HEK293T (cell line): ENCODE measurements at regions not wholly inside any gene's neighbourhood (a gene's known extent, or its start where the extent isn't known, plus 50 kb on each side); places are given as distances from the start of the nearest gene placed in this dataset.

Experiments used
- CTCF ChIA-PET: fragments of 350-600 bp; formaldehyde crosslinking; extraction: SDS; loops from one replicate; lab custom pipeline; 2021; ENCODE audit warnings: antibody characterized with exemption, inconsistent platforms; lab: Yijun Ruan, JAX
- POLR2A ChIA-PET: fragments of 350-600 bp; formaldehyde crosslinking; extraction: SDS; loops from one replicate; lab custom pipeline; 2020; ENCODE audit warnings: antibody characterized with exemption, inconsistent platforms; lab: Yijun Ruan, JAX
- DNase-seq: peaks from one replicate; pipeline ENCODE4 v3.0.0; 2012; ENCODE audit warnings: mixed read lengths; ENCODE audit errors: extremely low spot score
- ARNT ChIP-seq: fragments of 450-650 bp; IDR thresholded peaks from 2 replicates; pipeline ENCODE4 v1.6.1; 2017; ENCODE audit warnings: mild to moderate bottlenecking
- BHLHE40 ChIP-seq: fragments of 450-650 bp; IDR thresholded peaks from 2 replicates; pipeline ENCODE4 v1.6.1; 2016; ENCODE audit warnings: mild to moderate bottlenecking, moderate library complexity, borderline replicate concordance
- CTBP1 ChIP-seq: fragments of 450-650 bp; IDR thresholded peaks from 2 replicates; pipeline ENCODE4 v1.6.1; 2016; ENCODE audit warnings: borderline replicate concordance
- ELF4 ChIP-seq: fragments of 450-650 bp; IDR thresholded peaks from 2 replicates; pipeline ENCODE4 v1.6.1; 2017; ENCODE audit warnings: antibody characterized with exemption
- FOXA1 ChIP-seq: fragments of 450-650 bp; IDR thresholded peaks from 2 replicates; pipeline ENCODE4 v1.6.1; 2016; ENCODE audit warnings: mild to moderate bottlenecking
- FOXK2 ChIP-seq: fragments of 450-650 bp; IDR thresholded peaks from 2 replicates; pipeline ENCODE4 v1.6.1; 2016; ENCODE audit warnings: mild to moderate bottlenecking
- FOXM1 ChIP-seq: fragments of 450-650 bp; IDR thresholded peaks from 2 replicates; pipeline ENCODE4 v1.6.1; 2017; ENCODE audit warnings: mild to moderate bottlenecking, borderline replicate concordance
- HDGF ChIP-seq: fragments of 450-650 bp; IDR thresholded peaks from 2 replicates; pipeline ENCODE4 v1.6.1; 2017; ENCODE audit warnings: antibody characterized with exemption, borderline replicate concordance
- L3MBTL2 ChIP-seq: fragments of 450-650 bp; conservative IDR thresholded peaks from 2 replicates; pipeline ENCODE4 v1.6.1; 2016; ENCODE audit warnings: mild to moderate bottlenecking
- LEF1 ChIP-seq: fragments of 450-650 bp; IDR thresholded peaks from 2 replicates; pipeline ENCODE4 v1.6.1; 2017; ENCODE audit warnings: mild to moderate bottlenecking, borderline replicate concordance
- NFRKB ChIP-seq: fragments of 450-650 bp; IDR thresholded peaks from 2 replicates; pipeline ENCODE4 v1.6.1; 2016; ENCODE audit warnings: mild to moderate bottlenecking, moderate library complexity
- SP1 ChIP-seq: fragments of 450-650 bp; IDR thresholded peaks from 2 replicates; pipeline ENCODE4 v1.6.1; 2017
- SUZ12 ChIP-seq: fragments of 450-650 bp; IDR thresholded peaks from 2 replicates; pipeline ENCODE4 v1.6.1; 2016; ENCODE audit warnings: mild to moderate bottlenecking
- TARDBP ChIP-seq: fragments of 450-650 bp; IDR thresholded peaks from 2 replicates; pipeline ENCODE4 v1.6.1; 2016
- ZNF384 ChIP-seq: fragments of 450-650 bp; IDR thresholded peaks from 2 replicates; pipeline ENCODE4 v1.6.1; 2016
- TF ChIP-seq, protein P1 (sequence below): fragments of 450-650 bp; IDR thresholded peaks from 2 replicates; pipeline ENCODE4 v1.6.1; 2016

DNA sequence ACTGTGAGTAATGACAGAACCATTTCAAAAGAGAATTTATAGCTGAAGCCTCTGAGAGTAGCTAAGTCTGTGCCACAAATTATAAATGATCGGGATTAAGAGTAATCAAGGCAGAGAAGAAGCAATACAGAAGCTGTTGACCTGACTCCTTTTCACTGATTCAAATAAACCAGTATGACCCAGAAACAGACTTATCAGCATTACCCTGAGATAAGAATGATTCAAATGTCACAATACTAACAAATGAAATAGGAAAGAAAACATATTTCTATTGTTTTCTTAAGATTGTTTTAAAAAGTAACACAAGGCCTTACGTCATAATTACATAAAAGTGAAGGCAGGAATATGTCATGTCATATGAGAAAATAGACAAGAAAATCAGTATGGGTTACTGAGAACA is 1534.6 kb downstream of the SI start:
- TF ChIP-seq BHLHE40, result no peak
- ChIA-PET CTCF (no interaction called here), POLR2A (no interaction called here)
- DNase-seq, result no peak

DNA sequence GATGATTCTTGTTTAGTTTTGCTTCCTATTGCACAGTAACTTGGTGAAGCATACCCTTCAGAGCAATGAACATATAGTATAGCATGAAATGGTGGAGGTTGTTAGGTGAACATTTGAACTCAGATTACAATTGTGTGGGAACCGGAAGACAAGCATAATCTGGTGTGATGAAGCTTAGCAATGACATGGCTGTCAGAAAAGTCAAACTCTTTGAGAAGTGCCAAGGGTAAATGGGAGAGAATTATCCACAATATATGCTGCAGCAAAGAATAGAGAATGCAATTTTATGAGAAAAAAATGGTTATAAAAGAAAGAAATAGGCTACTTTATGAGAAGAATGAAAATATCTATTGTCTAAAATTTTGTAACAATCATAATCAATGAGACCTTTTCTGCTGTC is 1536.7 kb downstream of the SI start:
- DNase-seq, result no peak
- ChIA-PET POLR2A (no interaction called here), CTCF (no interaction called here)
- TF ChIP-seq FOXK2 (no peak), FOXA1 (no peak), NFRKB (no peak), SP1 (no peak), FOXM1 (no peak), ELF4 (no peak), BHLHE40 (no peak), HDGF (no peak), ARNT (no peak)
- TF ChIP-seq, protein P1, sequence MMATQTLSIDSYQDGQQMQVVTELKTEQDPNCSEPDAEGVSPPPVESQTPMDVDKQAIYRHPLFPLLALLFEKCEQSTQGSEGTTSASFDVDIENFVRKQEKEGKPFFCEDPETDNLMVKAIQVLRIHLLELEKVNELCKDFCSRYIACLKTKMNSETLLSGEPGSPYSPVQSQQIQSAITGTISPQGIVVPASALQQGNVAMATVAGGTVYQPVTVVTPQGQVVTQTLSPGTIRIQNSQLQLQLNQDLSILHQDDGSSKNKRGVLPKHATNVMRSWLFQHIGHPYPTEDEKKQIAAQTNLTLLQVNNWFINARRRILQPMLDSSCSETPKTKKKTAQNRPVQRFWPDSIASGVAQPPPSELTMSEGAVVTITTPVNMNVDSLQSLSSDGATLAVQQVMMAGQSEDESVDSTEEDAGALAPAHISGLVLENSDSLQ, result no peak

DNA sequence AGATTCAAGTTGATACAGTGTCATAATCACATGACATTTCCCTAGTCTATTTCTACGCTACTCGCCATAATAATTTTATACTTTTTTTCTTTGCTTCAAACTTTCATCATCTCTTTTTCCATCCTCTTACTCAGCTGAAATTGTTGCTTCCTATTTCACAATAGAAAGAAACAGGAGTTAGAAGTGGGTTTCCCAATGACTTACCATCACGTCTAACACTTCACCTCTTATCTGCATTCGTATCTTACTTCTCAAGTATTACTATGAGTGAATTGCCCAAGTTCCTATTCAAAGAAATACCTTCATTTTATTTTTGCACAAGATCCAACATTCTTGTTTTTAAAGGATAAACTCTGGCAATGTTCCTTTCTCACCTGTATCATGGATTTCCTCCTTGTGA is 1539.9 kb downstream of the SI start:
- DNase-seq, result no peak
- TF ChIP-seq, protein P1, result no peak
- TF ChIP-seq HDGF (no peak), FOXA1 (no peak), ARNT (no peak), L3MBTL2 (no peak), CTBP1 (no peak), TARDBP (no peak), NFRKB (no peak)
- POLR2A ChIA-PET, result no interaction called here
- CTCF ChIA-PET, result no interaction called here

DNA sequence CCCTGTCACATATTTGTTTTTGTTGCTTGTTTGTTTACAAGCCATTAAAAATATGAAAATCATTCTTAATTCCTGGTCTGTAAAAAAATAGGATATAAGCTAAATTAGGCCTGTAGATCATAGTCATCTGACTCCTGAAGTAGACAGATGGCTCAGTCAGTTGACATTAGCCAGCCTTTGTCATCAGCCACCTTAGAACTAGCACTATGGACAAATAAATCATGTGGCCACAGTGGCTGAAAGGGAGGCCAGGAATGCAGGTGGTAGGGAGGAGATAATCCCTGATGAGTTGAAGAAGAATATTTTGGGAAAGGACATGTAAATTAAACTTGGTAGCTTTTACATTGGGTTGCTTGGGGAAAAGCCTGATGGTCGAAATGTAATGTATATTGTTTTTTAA is 1544.9 kb downstream of the SI start:
- ChIA-PET CTCF (no interaction called here), POLR2A (no interaction called here)
- DNase-seq, result no peak
- TF ChIP-seq FOXK2 (no peak), LEF1 (no peak), ELF4 (no peak), ZNF384 (no peak), CTBP1 (no peak), HDGF (no peak), BHLHE40 (no peak), FOXM1 (no peak), FOXA1 (no peak), NFRKB (no peak), L3MBTL2 (no peak), ARNT (no peak), TARDBP (no peak), SUZ12 (no peak), SP1 (no peak)
- TF ChIP-seq, protein P1, result no peak

DNA sequence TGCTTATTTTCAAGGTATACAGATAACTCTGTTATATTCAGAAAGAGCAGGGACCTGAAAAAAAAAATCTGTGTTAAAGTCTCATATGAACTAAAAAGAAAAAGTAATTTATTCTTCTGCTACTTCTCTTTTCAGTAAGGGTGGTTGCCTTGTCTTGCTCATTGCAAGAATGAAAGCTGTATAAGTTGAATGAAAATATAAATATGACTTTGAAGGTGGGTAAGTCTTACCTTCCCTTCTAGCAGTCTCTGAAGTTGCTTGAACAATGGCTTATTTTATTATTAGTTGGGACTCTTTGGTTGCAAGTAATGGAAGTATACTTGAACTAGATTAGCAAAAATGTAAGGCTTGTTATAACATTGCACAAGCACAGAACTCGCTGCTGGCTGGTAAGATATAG is 1554.9 kb downstream of the SI start:
- ChIA-PET CTCF (no interaction called here), POLR2A (no interaction called here)
- DNase-seq, result no peak
- TF ChIP-seq ELF4, result no peak
- TF ChIP-seq NFRKB, result no peak
- TF ChIP-seq L3MBTL2, result no peak
- TF ChIP-seq CTBP1, result no peak

DNA sequence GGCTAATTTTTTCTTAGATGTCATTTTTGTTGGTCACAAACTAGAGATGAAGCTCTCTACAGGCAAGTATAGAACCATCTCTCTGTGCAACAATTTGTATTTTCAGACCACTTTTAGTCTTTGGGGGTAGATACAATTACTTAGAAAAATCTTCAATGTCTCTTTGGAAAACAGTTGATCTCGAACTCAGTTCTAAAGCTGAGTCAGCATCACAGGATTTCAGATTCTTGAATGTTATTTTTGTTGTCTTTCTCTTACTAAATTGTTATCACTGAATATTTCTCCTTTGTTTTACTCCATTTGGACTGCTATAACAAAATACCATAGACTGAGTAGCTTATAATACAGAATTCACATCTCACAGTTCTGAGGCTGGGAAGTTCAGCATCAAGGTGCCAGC is 1557.0 kb downstream of the SI start:
- CTCF ChIA-PET, result no interaction called here
- TF ChIP-seq HDGF (no peak), ZNF384 (no peak), FOXM1 (no peak), FOXA1 (no peak), NFRKB (no peak), CTBP1 (no peak), ELF4 (no peak), BHLHE40 (no peak), FOXK2 (no peak), SUZ12 (no peak), ARNT (no peak), LEF1 (no peak), TARDBP (no peak), SP1 (no peak), L3MBTL2 (no peak)
- TF ChIP-seq, protein P1, result no peak
- POLR2A ChIA-PET, result no interaction called here
- no peak for DNase-seq

DNA sequence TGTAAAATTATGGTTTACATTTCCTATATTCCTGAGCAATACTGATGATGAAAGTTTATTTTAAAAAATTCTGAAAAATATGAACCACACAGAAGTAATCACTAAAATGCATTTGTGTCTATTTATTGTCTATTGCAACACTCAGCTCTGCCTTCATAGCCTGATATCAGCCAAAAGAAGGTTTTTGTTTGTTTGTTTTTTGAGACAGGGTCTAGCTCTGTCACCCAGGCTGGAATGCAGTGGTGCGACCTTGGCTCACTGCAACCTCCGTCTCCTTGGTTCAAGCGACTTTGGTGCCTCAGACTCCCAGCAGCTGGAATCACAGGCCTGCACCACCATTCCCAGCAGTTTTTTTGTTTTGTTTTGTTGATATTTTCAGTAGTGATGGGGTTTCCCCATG is 1560.2 kb downstream of the SI start:
- ChIA-PET CTCF (interaction anchor here (0.6 kb wide), 1 partner anchor 431 kb away, joined by 3 read pairs; no protein-coding TSS in a partner anchor), POLR2A (no interaction called here)
- TF ChIP-seq ARNT, result no peak
- TF ChIP-seq TARDBP, result no peak
- TF ChIP-seq ZNF384, result no peak
- TF ChIP-seq SUZ12, result no peak
- TF ChIP-seq, protein P1, result no peak
- TF ChIP-seq SP1, result no peak
- TF ChIP-seq HDGF, result no peak
- no peak for TF ChIP-seq NFRKB
- TF ChIP-seq FOXK2, result no peak
- no peak for TF ChIP-seq BHLHE40
- TF ChIP-seq FOXA1, result no peak
- no peak for TF ChIP-seq LEF1
- TF ChIP-seq L3MBTL2, result no peak
- TF ChIP-seq ELF4, result no peak
- no peak for TF ChIP-seq CTBP1
- TF ChIP-seq FOXM1, result no peak
- no peak for DNase-seq
